Progenitor cell of endocrine pancreas (in vitro differentiated cells): ENCODE measurements at regions not wholly inside any gene's neighbourhood (a gene's known extent, or its start where the extent isn't known, plus 50 kb on each side); places are given as distances from the start of the nearest gene placed in this dataset.

Experiments used
- DNase-seq: peaks from one replicate; pipeline ENCODE4 v3.0.0; 2021; ENCODE audit warnings: low spot score; ENCODE audit not compliant: unreplicated experiment
- H3K27ac Mint-ChIP-seq: 2 replicates; pipeline ENCODE4 v1.8.0; 2021; ENCODE audit warnings: mild to moderate bottlenecking, moderate library complexity, mixed read lengths
- H3K27me3 Mint-ChIP-seq: 2 replicates; pipeline ENCODE4 v1.8.0; 2021; ENCODE audit warnings: mixed read lengths
- H3K36me3 Mint-ChIP-seq: 2 replicates; pipeline ENCODE4 v1.8.0; 2022; ENCODE audit warnings: mixed read lengths; ENCODE audit not compliant: insufficient read depth
- H3K4me1 Mint-ChIP-seq: 2 replicates; pipeline ENCODE4 v1.8.0; 2021; ENCODE audit warnings: low read depth, mixed read lengths
- H3K4me3 Mint-ChIP-seq: 2 replicates; pipeline ENCODE4 v1.8.0; 2021; ENCODE audit warnings: low read depth, mild to moderate bottlenecking, moderate library complexity, mixed read lengths
- H3K9me3 Mint-ChIP-seq: 2 replicates; pipeline ENCODE4 v1.8.0; 2021; ENCODE audit warnings: low read depth, mixed read lengths
- CTCF ChIP-seq: fragments of 200-600 bp; sonication (generic); IDR thresholded peaks from one replicate; pipeline ENCODE4 v1.5.0; 2021; ENCODE audit warnings: antibody characterized with exemption, mild to moderate bottlenecking; ENCODE audit not compliant: unreplicated experiment

GRCh38 chr9:13923381-13923780 lies 390.6 kb downstream of the NFIB start:
- no peak overlapping the region for H3K27ac Mint-ChIP-seq
- no peak for DNase-seq
- no peaks in the 10 kb centered on the region for H3K4me1 Mint-ChIP-seq
- H3K4me3 Mint-ChIP-seq = no peak overlapping the region
- no peaks in the 10 kb centered on the region for H3K36me3 Mint-ChIP-seq
- H3K9me3 Mint-ChIP-seq = peaks cover 16% of the 10 kb centered on the region
- H3K27me3 Mint-ChIP-seq = no peaks in the 10 kb centered on the region
- no peak for TF ChIP-seq CTCF

- Mint-ChIP-seq H3K27ac (no peak overlapping the region), H3K4me1 (no peaks in the 10 kb centered on the region), H3K9me3 (peaks cover 12% of the 10 kb centered on the region), H3K36me3 (no peaks in the 10 kb centered on the region), H3K4me3 (no peak overlapping the region), H3K27me3 (no peaks in the 10 kb centered on the region)
- DNase-seq = no peak
- no peak for TF ChIP-seq CTCF
Observed at GRCh38 chr9:13920557-13920956, 393.4 kb downstream of the NFIB start.

- H3K9me3 Mint-ChIP-seq = peaks cover 7% of the 10 kb centered on the region
- no peaks in the 10 kb centered on the region for H3K36me3 Mint-ChIP-seq
- H3K4me3 Mint-ChIP-seq = no peak overlapping the region
- TF ChIP-seq CTCF = no peak
- no peaks in the 10 kb centered on the region for H3K27me3 Mint-ChIP-seq
- no peak for DNase-seq
- no peaks in the 10 kb centered on the region for H3K4me1 Mint-ChIP-seq
- H3K27ac Mint-ChIP-seq = no peak overlapping the region
Observed at GRCh38 chr9:13919401-13919800, 394.5 kb downstream of the NFIB start.

- no peaks in the 10 kb centered on the region for H3K9me3 Mint-ChIP-seq
Observed at GRCh38 chr9:13917534-13917933, 396.4 kb downstream of the NFIB start.

GRCh38 chr9:13915591-13916301 lies 398.2 kb downstream of the NFIB start:
- Mint-ChIP-seq H3K9me3 (no peaks in the 10 kb centered on the region), H3K27ac (peak overlapping the region; percentile 29), H3K4me1 (no peaks in the 10 kb centered on the region), H3K4me3 (no peak overlapping the region), H3K36me3 (no peaks in the 10 kb centered on the region), H3K27me3 (no peaks in the 10 kb centered on the region)
- no peak for DNase-seq
- no peak for TF ChIP-seq CTCF

More at GRCh38 chr9:13917534-13917933, 396.4 kb downstream of the NFIB start:
- Mint-ChIP-seq H3K27ac (no peak overlapping the region), H3K4me1 (no peaks in the 10 kb centered on the region), H3K27me3 (no peaks in the 10 kb centered on the region), H3K4me3 (no peak overlapping the region), H3K36me3 (no peaks in the 10 kb centered on the region)
- no peak for DNase-seq
- no peak for TF ChIP-seq CTCF
